OCI-LY1 (cell line): ENCODE measurements at regions not wholly inside any gene's neighbourhood (a gene's known extent, or its start where the extent isn't known, plus 50 kb on each side); places are given as distances from the start of the nearest gene placed in this dataset.

Experiments
- EZH2 ChIP-seq: fragments of 200-600 bp; sonication (generic), shearing (Covaris generic); IDR thresholded peaks from 2 replicates; pipeline ENCODE4 v1.8.0; 2017; ENCODE audit warnings: borderline replicate concordance, mixed run types, mild to moderate bottlenecking, antibody characterized with exemption, low read length, moderate library complexity, mixed read lengths
- TF ChIP-seq, protein P1 (sequence below): fragments of 200-600 bp; sonication (generic), shearing (Covaris generic); IDR thresholded peaks from 2 replicates; pipeline ENCODE4 v1.5.1; 2017; ENCODE audit warnings: mild to moderate bottlenecking, antibody characterized with exemption, low read length, moderate library complexity, mixed read lengths

DNA sequence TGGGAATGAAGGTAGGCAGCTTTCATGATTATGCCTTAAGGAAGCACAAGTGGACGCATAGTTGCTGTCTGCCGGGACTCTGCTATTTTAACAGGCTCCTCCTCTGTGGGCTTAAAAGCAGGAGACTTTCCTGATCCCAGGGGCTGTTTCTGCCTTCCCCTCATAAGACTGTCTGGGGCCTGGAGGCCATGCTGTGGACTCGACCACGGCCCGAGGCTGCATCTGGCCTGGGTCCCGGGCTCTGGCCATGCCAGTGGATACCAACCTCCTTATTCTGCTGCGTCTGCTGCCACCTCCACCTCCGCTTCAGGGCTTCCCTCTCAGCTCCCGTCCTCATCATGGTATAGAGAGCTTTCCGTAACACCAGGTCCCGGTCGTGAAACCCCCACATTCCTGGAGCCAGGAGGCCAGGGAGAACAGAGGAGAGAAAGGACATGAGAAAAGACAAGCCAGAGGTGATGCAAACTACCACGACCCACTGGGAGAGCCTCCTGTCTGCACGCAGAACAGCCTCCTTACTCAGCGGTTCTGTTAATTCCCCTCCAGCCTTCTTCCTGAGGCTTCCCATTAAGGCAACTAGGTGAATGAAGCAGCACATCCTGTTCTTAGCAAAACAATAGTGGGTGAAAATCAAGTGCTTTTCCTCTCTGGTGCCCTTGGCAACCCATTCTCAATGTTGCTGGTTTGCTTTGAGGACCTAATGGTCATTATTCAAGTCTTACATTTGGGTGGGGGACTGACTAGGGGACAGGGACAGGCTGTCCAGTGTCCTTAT lies 200.5 kb downstream of the KLF13 start:
- TF ChIP-seq, protein P1, sequence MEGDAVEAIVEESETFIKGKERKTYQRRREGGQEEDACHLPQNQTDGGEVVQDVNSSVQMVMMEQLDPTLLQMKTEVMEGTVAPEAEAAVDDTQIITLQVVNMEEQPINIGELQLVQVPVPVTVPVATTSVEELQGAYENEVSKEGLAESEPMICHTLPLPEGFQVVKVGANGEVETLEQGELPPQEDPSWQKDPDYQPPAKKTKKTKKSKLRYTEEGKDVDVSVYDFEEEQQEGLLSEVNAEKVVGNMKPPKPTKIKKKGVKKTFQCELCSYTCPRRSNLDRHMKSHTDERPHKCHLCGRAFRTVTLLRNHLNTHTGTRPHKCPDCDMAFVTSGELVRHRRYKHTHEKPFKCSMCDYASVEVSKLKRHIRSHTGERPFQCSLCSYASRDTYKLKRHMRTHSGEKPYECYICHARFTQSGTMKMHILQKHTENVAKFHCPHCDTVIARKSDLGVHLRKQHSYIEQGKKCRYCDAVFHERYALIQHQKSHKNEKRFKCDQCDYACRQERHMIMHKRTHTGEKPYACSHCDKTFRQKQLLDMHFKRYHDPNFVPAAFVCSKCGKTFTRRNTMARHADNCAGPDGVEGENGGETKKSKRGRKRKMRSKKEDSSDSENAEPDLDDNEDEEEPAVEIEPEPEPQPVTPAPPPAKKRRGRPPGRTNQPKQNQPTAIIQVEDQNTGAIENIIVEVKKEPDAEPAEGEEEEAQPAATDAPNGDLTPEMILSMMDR: no peak
- TF ChIP-seq EZH2: no peak
